Bronchial epithelial cell (primary cell): ENCODE measurements at regions not wholly inside any gene's neighbourhood (a gene's known extent, or its start where the extent isn't known, plus 50 kb on each side); places are given as distances from the start of the nearest gene placed in this dataset.
"Not testable (repeated sequence)": the region's sequence is repeated elsewhere in the genome, so short reads cannot be mapped to it uniquely, and the experiment has no call there.

Experiments used
- DNase-seq: peaks from one replicate; pipeline ENCODE4 v3.0.0-alpha.2; 2010; ENCODE audit warnings: low read depth
- FAIRE-seq: peaks from 2 replicates; lab custom pipeline; 2011; peaks lifted over from hg19 to GRCh38; lab: Jason Lieb, UNC
- H3K27me3 ChIP-seq: 2 replicates; pipeline ENCODE4 v1.5.1; 2011; ENCODE audit warnings: low read length; ENCODE audit not compliant: control insufficient read depth, insufficient read depth
- H3K36me3 ChIP-seq: 2 replicates; pipeline ENCODE4 v1.5.1; 2011; ENCODE audit warnings: low read length; ENCODE audit not compliant: control insufficient read depth, insufficient read depth
- H3K4me3 ChIP-seq: 2 replicates; pipeline ENCODE4 v1.5.1; 2011; ENCODE audit warnings: mild to moderate bottlenecking, low read depth, low read length, control low read depth
- CTCF ChIP-seq: IDR thresholded peaks from 2 replicates; pipeline ENCODE4 v1.5.1; 2011; ENCODE audit warnings: mild to moderate bottlenecking, moderate library complexity, low read length, control low read depth, inconsistent platforms; ENCODE audit not compliant: insufficient read depth, severe bottlenecking

- Histone ChIP-seq H3K27me3 (no peaks in the 10 kb centered on the region), H3K4me3 (no peak overlapping the region), H3K36me3 (no peaks in the 10 kb centered on the region)
- FAIRE-seq (no peak), DNase-seq (no peak)
- TF ChIP-seq CTCF: no peak
These were observed 417.5 kb downstream of the HINT1 start for GRCh38 chr5:130747556-130747955.

GRCh38 chr5:130746641-130747040 lies 418.4 kb downstream of the HINT1 start:
- not testable (repeated sequence) for DNase-seq, FAIRE-seq, H3K36me3 ChIP-seq, H3K4me3 ChIP-seq, H3K27me3 ChIP-seq

GRCh38 chr5:130743092-130743491 lies 422.0 kb downstream of the HINT1 start:
- Histone ChIP-seq H3K27me3 (no peaks in the 10 kb centered on the region), H3K36me3 (no peaks in the 10 kb centered on the region), H3K4me3 (no peak overlapping the region)
- no peak for TF ChIP-seq CTCF
- DNase-seq (no peak), FAIRE-seq (no peak)

- no peak for TF ChIP-seq CTCF
- FAIRE-seq (no peak), DNase-seq (no peak)
- Histone ChIP-seq H3K4me3 (no peak overlapping the region), H3K36me3 (no peaks in the 10 kb centered on the region), H3K27me3 (no peaks in the 10 kb centered on the region)
These were observed 424.9 kb downstream of the HINT1 start for GRCh38 chr5:130740047-130740569.

- TF ChIP-seq CTCF: no peak
- H3K36me3 ChIP-seq: no peaks in the 10 kb centered on the region
- FAIRE-seq (no peak), DNase-seq (no peak)
- H3K4me3 ChIP-seq: no peak overlapping the region
- H3K27me3 ChIP-seq: no peaks in the 10 kb centered on the region
These were observed 433.2 kb downstream of the HINT1 start for GRCh38 chr5:130731839-130732238.

GRCh38 chr5:130729541-130729940 lies 435.5 kb downstream of the HINT1 start:
- H3K36me3 ChIP-seq: no peaks in the 10 kb centered on the region
- DNase-seq (no peak), FAIRE-seq (no peak)
- no peaks in the 10 kb centered on the region for H3K27me3 ChIP-seq
- TF ChIP-seq CTCF: no peak
- no peak overlapping the region for H3K4me3 ChIP-seq
